ENCODE measurements at regions not wholly inside any gene's neighbourhood (a gene's known extent, or its start where the extent isn't known, plus 50 kb on each side); places are given as distances from the start of the nearest gene placed in this dataset.

GRCh38 chr1:87497380-87498203 lies 168.9 kb downstream of the LMO4 start:
- no peaks in the 10 kb centered on the region for H4K20me1 ChIP-seq (ENCODE audit: insufficient read depth, low read length)
- no peak for DNase-seq (ENCODE audit: low spot score)
- POLR2A ChIA-PET: interaction anchor here (0.6 to 1.0 kb wide), 2 partner anchors 20 to 1353 kb away, joined by 3 read pairs; no protein-coding TSS in a partner anchor
- H3K4me3 ChIP-seq (ENCODE audit: low read depth, low read length, poor library complexity, severe bottlenecking): no peak overlapping the region
- H3K79me2 ChIP-seq (ENCODE audit: insufficient read depth, low read depth, low read length): no peaks in the 10 kb centered on the region
- H3K36me3 ChIP-seq (ENCODE audit: insufficient read depth, low read length): no peaks in the 10 kb centered on the region
- H3K27ac ChIP-seq (ENCODE audit: low read depth, low read length, poor library complexity, severe bottlenecking): no peak overlapping the region
- no peaks in the 10 kb centered on the region for H3K4me1 ChIP-seq (ENCODE audit: insufficient read depth, low read length, poor library complexity, severe bottlenecking)
- H2AFZ ChIP-seq (ENCODE audit: low read length): no peak overlapping the region
- CTCF ChIA-PET (ENCODE audit: unreplicated experiment): no interaction called here
- no peaks in the 10 kb centered on the region for H3K9me3 ChIP-seq (ENCODE audit: low read length)
- intact Hi-C loops (cut with micrococcal nuclease; ENCODE audit: unreplicated experiment): no loop called here
- H3K9me2 ChIP-seq (ENCODE audit: insufficient read depth, low read length): no peaks in the 10 kb centered on the region
- no peak overlapping the region for H3K4me2 ChIP-seq (ENCODE audit: low read length)
- BruUV-seq (replicated peaks): no TSS peak
- TF ChIP-seq EZH2phosphoT487 (IDR thresholded peaks at IDR 0.05; ENCODE audit: borderline replicate concordance, low read depth, low read length): no peak
- no peak for TF ChIP-seq CTCF (conservative IDR thresholded peaks at IDR 0.05; ENCODE audit: low read length)

- Histone ChIP-seq H3K9me3 (ENCODE audit: low read length) (peaks cover 7% of the 10 kb centered on the region; the same call in 1 of the 2 replicates), H3K36me3 (ENCODE audit: insufficient read depth, low read length) (no peaks in the 10 kb centered on the region), H3K79me2 (ENCODE audit: insufficient read depth, low read depth, low read length) (no peaks in the 10 kb centered on the region), H3K4me2 (ENCODE audit: low read length) (no peak overlapping the region), H3K4me3 (ENCODE audit: low read depth, low read length, poor library complexity, severe bottlenecking) (no peak overlapping the region), H2AFZ (ENCODE audit: low read length) (no peak overlapping the region), H3K27ac (ENCODE audit: low read depth, low read length, poor library complexity, severe bottlenecking) (no peak overlapping the region), H3K9me2 (ENCODE audit: insufficient read depth, low read length) (no peaks in the 10 kb centered on the region), H3K4me1 (ENCODE audit: insufficient read depth, low read length, poor library complexity, severe bottlenecking) (no peaks in the 10 kb centered on the region), H4K20me1 (ENCODE audit: insufficient read depth, low read length) (no peaks in the 10 kb centered on the region)
- DNase-seq (ENCODE audit: low spot score): no peak
- ChIA-PET POLR2A (no interaction called here), CTCF (ENCODE audit: unreplicated experiment) (no interaction called here)
- TF ChIP-seq CTCF (conservative IDR thresholded peaks at IDR 0.05; ENCODE audit: low read length) (no peak), EZH2phosphoT487 (IDR thresholded peaks at IDR 0.05; ENCODE audit: borderline replicate concordance, low read depth, low read length) (no peak)
- no TSS peak for BruUV-seq (replicated peaks)
- intact Hi-C loops (cut with micrococcal nuclease; ENCODE audit: unreplicated experiment): no loop called here
Observed at GRCh38 chr1:87501738-87502137, 173.1 kb downstream of the LMO4 start.

- H3K4me3 ChIP-seq (ENCODE audit: low read depth, low read length, poor library complexity, severe bottlenecking): no peak overlapping the region
- peaks cover 7% of the 10 kb centered on the region; the same call in 1 of the 2 replicates for H3K9me3 ChIP-seq (ENCODE audit: low read length)
- H3K36me3 ChIP-seq (ENCODE audit: insufficient read depth, low read length): no peaks in the 10 kb centered on the region
- H3K9me2 ChIP-seq (ENCODE audit: insufficient read depth, low read length): no peaks in the 10 kb centered on the region
- H2AFZ ChIP-seq (ENCODE audit: low read length): no peak overlapping the region
- no peaks in the 10 kb centered on the region for H3K79me2 ChIP-seq (ENCODE audit: insufficient read depth, low read depth, low read length)
- DNase-seq (ENCODE audit: low spot score): no peak
- no peak overlapping the region for H3K27ac ChIP-seq (ENCODE audit: low read depth, low read length, poor library complexity, severe bottlenecking)
- TF ChIP-seq CTCF (conservative IDR thresholded peaks at IDR 0.05; ENCODE audit: low read length): no peak
- no peak for TF ChIP-seq EZH2phosphoT487 (IDR thresholded peaks at IDR 0.05; ENCODE audit: borderline replicate concordance, low read depth, low read length)
- intact Hi-C loops (cut with micrococcal nuclease; ENCODE audit: unreplicated experiment): no loop called here
- POLR2A ChIA-PET: interaction anchor here (0.6 kb wide), 1 partner anchor 117 kb away, joined by 3 read pairs; no protein-coding TSS in a partner anchor
- H3K4me1 ChIP-seq (ENCODE audit: insufficient read depth, low read length, poor library complexity, severe bottlenecking): no peaks in the 10 kb centered on the region
- BruUV-seq (replicated peaks): no TSS peak
- no peak overlapping the region for H3K4me2 ChIP-seq (ENCODE audit: low read length)
- H4K20me1 ChIP-seq (ENCODE audit: insufficient read depth, low read length): no peaks in the 10 kb centered on the region
- CTCF ChIA-PET (ENCODE audit: unreplicated experiment): no interaction called here
Observed at GRCh38 chr1:87505391-87505983, 176.8 kb downstream of the LMO4 start.

All from OCI-LY7 (cell line).